ENCODE measurements at regions not wholly inside any gene's neighbourhood (a gene's known extent, or its start where the extent isn't known, plus 50 kb on each side); places are given as distances from the start of the nearest gene placed in this dataset.

DNA sequence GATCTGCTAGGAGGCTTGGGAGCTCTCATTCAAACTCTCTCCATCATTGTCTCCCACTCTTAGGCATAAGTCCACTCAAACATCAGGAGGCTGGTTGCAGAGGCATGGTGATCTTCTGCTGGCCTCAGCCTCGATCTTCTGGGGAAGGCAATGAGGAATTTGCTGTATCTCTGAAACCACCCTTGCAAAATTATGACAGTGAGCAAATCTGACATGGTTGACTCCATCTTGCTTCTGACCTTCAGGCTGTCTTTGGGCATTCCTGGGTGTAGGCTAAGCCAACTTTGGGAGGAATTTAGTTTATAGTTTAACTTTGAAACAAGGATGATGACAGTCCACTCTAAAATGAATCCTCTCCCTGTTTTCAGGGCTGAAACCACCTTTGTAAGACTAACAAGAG, 84.1 kb upstream of the ABCC4 start:
- no peaks in the 10 kb centered on the region for H3K36me3 ChIP-seq (ENCODE audit: control insufficient read depth, insufficient read depth, low read length)
- no peaks in the 10 kb centered on the region for H4K20me1 ChIP-seq (ENCODE audit: control insufficient read depth, extremely low read depth, insufficient read depth, low read length)
- no peak overlapping the region for H2AFZ ChIP-seq (ENCODE audit: low read length)
- no peak overlapping the region for H3K4me3 ChIP-seq (replicated peaks in 1 of 4; ENCODE audit: control extremely low read depth in 1 of 4, insufficient read depth in 1 of 4, low read depth in 3 of 4, low read length in 4 of 4)
- no peak overlapping the region for H3K9ac ChIP-seq (ENCODE audit: insufficient read depth, low read length)
- no peak overlapping the region for H3K4me2 ChIP-seq (ENCODE audit: extremely low read depth, insufficient read depth, low read length)
- no peak for DNase-seq (ENCODE audit: low read depth in 2 of 2)
- H3K4me1 ChIP-seq (ENCODE audit: control insufficient read depth, extremely low read depth, insufficient read depth, low read length): no peaks in the 10 kb centered on the region
- H3K27ac ChIP-seq (ENCODE audit: insufficient read depth, low read length): no peak overlapping the region
- no peaks in the 10 kb centered on the region for H3K27me3 ChIP-seq (ENCODE audit: control insufficient read depth, insufficient read depth, low read length)
- H3K79me2 ChIP-seq (ENCODE audit: control insufficient read depth, insufficient read depth, low read length): no peaks in the 10 kb centered on the region
- TF ChIP-seq EZH2 (IDR thresholded peaks at IDR 0.05; ENCODE audit: low read length, missing control alignments): no peak
- H3K9me3 ChIP-seq (ENCODE audit: control insufficient read depth, insufficient read depth, low read depth, low read length): no peaks in the 10 kb centered on the region

DNA sequence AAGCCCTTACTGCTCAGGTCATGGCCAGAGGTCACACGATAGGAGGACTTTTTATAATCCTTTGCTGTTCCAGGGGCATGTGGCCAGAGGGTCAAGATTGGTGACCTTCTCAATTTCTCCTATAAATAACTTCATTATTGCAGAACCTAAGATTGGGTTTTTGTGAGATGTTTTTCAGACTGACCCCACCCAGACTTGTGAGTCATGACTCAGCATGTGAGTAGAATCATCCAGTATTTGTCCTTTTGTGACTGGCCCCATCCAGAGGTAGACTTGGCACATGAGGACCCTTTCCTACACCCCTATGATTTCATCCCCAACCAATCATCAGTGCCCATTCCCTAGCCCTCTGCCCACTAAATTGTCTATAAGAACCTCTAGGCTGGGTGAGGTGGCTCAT, 84.5 kb upstream of the ABCC4 start:
- no peak overlapping the region for H3K4me3 ChIP-seq (replicated peaks in 1 of 4; ENCODE audit: control extremely low read depth in 1 of 4, insufficient read depth in 1 of 4, low read depth in 3 of 4, low read length in 4 of 4)
- H3K27ac ChIP-seq (ENCODE audit: insufficient read depth, low read length): no peak overlapping the region
- H3K79me2 ChIP-seq (ENCODE audit: control insufficient read depth, insufficient read depth, low read length): no peaks in the 10 kb centered on the region
- H3K27me3 ChIP-seq (ENCODE audit: control insufficient read depth, insufficient read depth, low read length): no peaks in the 10 kb centered on the region
- no peaks in the 10 kb centered on the region for H3K4me1 ChIP-seq (ENCODE audit: control insufficient read depth, extremely low read depth, insufficient read depth, low read length)
- H3K9me3 ChIP-seq (ENCODE audit: control insufficient read depth, insufficient read depth, low read depth, low read length): no peaks in the 10 kb centered on the region
- no peaks in the 10 kb centered on the region for H3K36me3 ChIP-seq (ENCODE audit: control insufficient read depth, insufficient read depth, low read length)
- no peak overlapping the region for H2AFZ ChIP-seq (ENCODE audit: low read length)
- TF ChIP-seq, protein P1, sequence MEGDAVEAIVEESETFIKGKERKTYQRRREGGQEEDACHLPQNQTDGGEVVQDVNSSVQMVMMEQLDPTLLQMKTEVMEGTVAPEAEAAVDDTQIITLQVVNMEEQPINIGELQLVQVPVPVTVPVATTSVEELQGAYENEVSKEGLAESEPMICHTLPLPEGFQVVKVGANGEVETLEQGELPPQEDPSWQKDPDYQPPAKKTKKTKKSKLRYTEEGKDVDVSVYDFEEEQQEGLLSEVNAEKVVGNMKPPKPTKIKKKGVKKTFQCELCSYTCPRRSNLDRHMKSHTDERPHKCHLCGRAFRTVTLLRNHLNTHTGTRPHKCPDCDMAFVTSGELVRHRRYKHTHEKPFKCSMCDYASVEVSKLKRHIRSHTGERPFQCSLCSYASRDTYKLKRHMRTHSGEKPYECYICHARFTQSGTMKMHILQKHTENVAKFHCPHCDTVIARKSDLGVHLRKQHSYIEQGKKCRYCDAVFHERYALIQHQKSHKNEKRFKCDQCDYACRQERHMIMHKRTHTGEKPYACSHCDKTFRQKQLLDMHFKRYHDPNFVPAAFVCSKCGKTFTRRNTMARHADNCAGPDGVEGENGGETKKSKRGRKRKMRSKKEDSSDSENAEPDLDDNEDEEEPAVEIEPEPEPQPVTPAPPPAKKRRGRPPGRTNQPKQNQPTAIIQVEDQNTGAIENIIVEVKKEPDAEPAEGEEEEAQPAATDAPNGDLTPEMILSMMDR (conservative IDR thresholded peaks at IDR 0.05 in 1 of 2, IDR thresholded peaks at IDR 0.05 in 1 of 2; ENCODE audit: low read depth in 1 of 2, low read length in 2 of 2): no peak
- no peak for TF ChIP-seq EZH2 (IDR thresholded peaks at IDR 0.05; ENCODE audit: low read length, missing control alignments)
- no peaks in the 10 kb centered on the region for H4K20me1 ChIP-seq (ENCODE audit: control insufficient read depth, extremely low read depth, insufficient read depth, low read length)
- no peak overlapping the region for H3K9ac ChIP-seq (ENCODE audit: insufficient read depth, low read length)
- H3K4me2 ChIP-seq (ENCODE audit: extremely low read depth, insufficient read depth, low read length): no peak overlapping the region
- no peak for DNase-seq (ENCODE audit: low read depth in 2 of 2)

DNA sequence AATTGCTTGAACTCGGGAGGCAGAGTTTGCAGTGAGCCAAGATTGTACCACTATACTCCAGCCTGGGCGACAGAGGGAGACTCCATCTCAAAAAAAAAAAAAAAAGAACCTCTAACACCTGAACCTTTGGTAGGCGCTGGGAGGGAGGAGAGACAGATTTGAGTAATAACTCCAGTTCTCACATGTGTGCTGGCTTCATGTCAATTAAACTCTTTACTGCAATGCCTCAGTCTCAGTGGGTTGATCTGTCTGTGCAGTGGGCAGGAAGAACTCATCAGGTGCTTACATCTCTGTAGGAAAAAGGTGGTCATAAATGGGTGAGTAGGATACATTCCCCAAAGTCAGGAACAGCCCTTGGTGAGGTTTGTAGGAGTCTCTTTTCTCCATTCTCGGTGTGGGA, 85.1 kb upstream of the ABCC4 start:
- Histone ChIP-seq H3K9ac (ENCODE audit: insufficient read depth, low read length) (no peak overlapping the region), H4K20me1 (ENCODE audit: control insufficient read depth, extremely low read depth, insufficient read depth, low read length) (no peaks in the 10 kb centered on the region), H3K36me3 (ENCODE audit: control insufficient read depth, insufficient read depth, low read length) (no peaks in the 10 kb centered on the region), H3K27me3 (ENCODE audit: control insufficient read depth, insufficient read depth, low read length) (no peaks in the 10 kb centered on the region), H2AFZ (ENCODE audit: low read length) (no peak overlapping the region), H3K9me3 (ENCODE audit: control insufficient read depth, insufficient read depth, low read depth, low read length) (no peaks in the 10 kb centered on the region), H3K79me2 (ENCODE audit: control insufficient read depth, insufficient read depth, low read length) (no peaks in the 10 kb centered on the region), H3K4me2 (ENCODE audit: extremely low read depth, insufficient read depth, low read length) (no peak overlapping the region), H3K4me1 (ENCODE audit: control insufficient read depth, extremely low read depth, insufficient read depth, low read length) (no peaks in the 10 kb centered on the region), H3K4me3 (replicated peaks in 1 of 4; ENCODE audit: control extremely low read depth in 1 of 4, insufficient read depth in 1 of 4, low read depth in 3 of 4, low read length in 4 of 4) (no peak overlapping the region), H3K27ac (ENCODE audit: insufficient read depth, low read length) (no peak overlapping the region)
- TF ChIP-seq, protein P1 (conservative IDR thresholded peaks at IDR 0.05 in 1 of 2, IDR thresholded peaks at IDR 0.05 in 1 of 2; ENCODE audit: low read depth in 1 of 2, low read length in 2 of 2): no peak
- no peak for TF ChIP-seq EZH2 (IDR thresholded peaks at IDR 0.05; ENCODE audit: low read length, missing control alignments)
- no peak for DNase-seq (ENCODE audit: low read depth in 2 of 2)
